ENCODE measurements at regions not wholly inside any gene's neighbourhood (a gene's known extent, or its start where the extent isn't known, plus 50 kb on each side); places are given as distances from the start of the nearest gene placed in this dataset.

GRCh38 chr1:170291516-170291915 is 145.8 kb downstream of the NTMT2 start:
- DNase-seq (ENCODE audit: low spot score): no peak
- H3K4me1 ChIP-seq (ENCODE audit: control insufficient read depth in 1 of 2, low read depth in 2 of 2): no peaks in the 10 kb centered on the region
- H3K36me3 ChIP-seq: no peaks in the 10 kb centered on the region
- no peak for ATAC-seq (ENCODE audit: insufficient number of reproducible peaks, low FRiP score, low read depth)
- H3K27me3 ChIP-seq (replicated peaks; ENCODE audit: insufficient read depth): no peaks in the 10 kb centered on the region
- no peak overlapping the region for H3K4me3 ChIP-seq
- H3K27ac ChIP-seq: no peak overlapping the region
- TF ChIP-seq, protein P1, sequence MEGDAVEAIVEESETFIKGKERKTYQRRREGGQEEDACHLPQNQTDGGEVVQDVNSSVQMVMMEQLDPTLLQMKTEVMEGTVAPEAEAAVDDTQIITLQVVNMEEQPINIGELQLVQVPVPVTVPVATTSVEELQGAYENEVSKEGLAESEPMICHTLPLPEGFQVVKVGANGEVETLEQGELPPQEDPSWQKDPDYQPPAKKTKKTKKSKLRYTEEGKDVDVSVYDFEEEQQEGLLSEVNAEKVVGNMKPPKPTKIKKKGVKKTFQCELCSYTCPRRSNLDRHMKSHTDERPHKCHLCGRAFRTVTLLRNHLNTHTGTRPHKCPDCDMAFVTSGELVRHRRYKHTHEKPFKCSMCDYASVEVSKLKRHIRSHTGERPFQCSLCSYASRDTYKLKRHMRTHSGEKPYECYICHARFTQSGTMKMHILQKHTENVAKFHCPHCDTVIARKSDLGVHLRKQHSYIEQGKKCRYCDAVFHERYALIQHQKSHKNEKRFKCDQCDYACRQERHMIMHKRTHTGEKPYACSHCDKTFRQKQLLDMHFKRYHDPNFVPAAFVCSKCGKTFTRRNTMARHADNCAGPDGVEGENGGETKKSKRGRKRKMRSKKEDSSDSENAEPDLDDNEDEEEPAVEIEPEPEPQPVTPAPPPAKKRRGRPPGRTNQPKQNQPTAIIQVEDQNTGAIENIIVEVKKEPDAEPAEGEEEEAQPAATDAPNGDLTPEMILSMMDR (IDR thresholded peaks at IDR 0.05): no peak
- no peaks in the 10 kb centered on the region for H3K9me3 ChIP-seq

- DNase-seq (ENCODE audit: low spot score) (no peak), ATAC-seq (ENCODE audit: insufficient number of reproducible peaks, low FRiP score, low read depth) (no peak)
- H3K27me3 ChIP-seq (replicated peaks; ENCODE audit: insufficient read depth): no peaks in the 10 kb centered on the region
- TF ChIP-seq, protein P1 (IDR thresholded peaks at IDR 0.05): no peak
- H3K4me1 ChIP-seq (ENCODE audit: control insufficient read depth in 1 of 2, low read depth in 2 of 2): no peaks in the 10 kb centered on the region
- no peaks in the 10 kb centered on the region for H3K36me3 ChIP-seq
- no peak overlapping the region for H3K27ac ChIP-seq
- H3K9me3 ChIP-seq: no peaks in the 10 kb centered on the region
- H3K4me3 ChIP-seq: no peak overlapping the region
These were observed 150.5 kb downstream of the NTMT2 start for GRCh38 chr1:170296211-170296610.

DNA sequence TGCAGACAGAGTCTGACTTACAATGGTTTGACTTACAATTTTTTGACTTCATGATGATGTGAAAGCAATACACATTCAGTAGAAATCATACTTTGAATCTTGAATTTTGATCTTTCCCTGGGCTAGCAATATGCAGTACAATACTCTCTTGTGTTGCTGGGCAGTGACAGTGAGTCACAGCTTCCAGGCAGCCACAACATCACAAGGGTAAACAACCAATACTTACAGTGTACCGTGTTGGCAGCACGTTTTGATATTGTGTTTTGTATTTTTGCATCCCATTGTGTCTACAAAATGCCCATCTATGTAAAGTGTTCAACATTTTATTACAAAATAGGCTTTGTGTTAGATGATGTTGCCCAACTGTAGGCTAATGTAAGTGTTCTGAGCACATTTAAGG is 150.9 kb downstream of the NTMT2 start:
- ATAC-seq (ENCODE audit: insufficient number of reproducible peaks, low FRiP score, low read depth): no peak

GRCh38 chr1:170301596-170301995 is 155.8 kb downstream of the NTMT2 start:
- H3K27me3 ChIP-seq (replicated peaks; ENCODE audit: insufficient read depth): no peaks in the 10 kb centered on the region
- TF ChIP-seq, protein P1 (IDR thresholded peaks at IDR 0.05): no peak
- ATAC-seq (ENCODE audit: insufficient number of reproducible peaks, low FRiP score, low read depth) (no peak), DNase-seq (ENCODE audit: low spot score) (no peak)
- H3K9me3 ChIP-seq: no peaks in the 10 kb centered on the region
- H3K4me3 ChIP-seq: no peak overlapping the region
- H3K4me1 ChIP-seq (ENCODE audit: control insufficient read depth in 1 of 2, low read depth in 2 of 2): peaks cover 23 to 31% of the 10 kb centered on the region in 2 donors
- no peaks in the 10 kb centered on the region for H3K36me3 ChIP-seq
- H3K27ac ChIP-seq: no peak overlapping the region

More for the DNA sequence above, 150.9 kb downstream of the NTMT2 start:
- no peak for DNase-seq (ENCODE audit: low spot score)
- Histone ChIP-seq H3K4me1 (ENCODE audit: control insufficient read depth in 1 of 2, low read depth in 2 of 2) (no peaks in the 10 kb centered on the region), H3K4me3 (no peak overlapping the region), H3K27ac (no peak overlapping the region), H3K36me3 (no peaks in the 10 kb centered on the region), H3K9me3 (no peaks in the 10 kb centered on the region), H3K27me3 (replicated peaks; ENCODE audit: insufficient read depth) (no peaks in the 10 kb centered on the region)
- TF ChIP-seq, protein P1 (IDR thresholded peaks at IDR 0.05): no peak

DNA sequence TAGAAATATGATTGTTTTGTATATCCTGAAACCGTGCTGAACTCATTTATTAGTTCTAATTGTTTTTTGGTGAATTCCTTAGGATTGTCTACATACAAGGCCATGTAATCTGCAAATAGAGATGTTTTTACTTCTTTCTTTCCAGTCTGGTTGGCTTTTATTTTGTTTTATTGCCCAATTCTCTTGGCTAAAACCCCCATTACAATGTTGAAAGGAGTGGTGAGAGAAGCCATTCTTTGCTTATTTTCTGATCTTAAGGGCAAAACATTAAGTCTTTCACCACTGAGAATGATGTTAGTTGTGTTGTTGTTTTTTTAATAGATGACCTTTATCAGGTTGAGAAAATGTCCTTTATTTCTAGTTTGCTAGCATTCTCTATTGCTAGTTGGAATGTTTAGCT is 157.3 kb downstream of the NTMT2 start:
- Histone ChIP-seq H3K4me1 (ENCODE audit: control insufficient read depth in 1 of 2, low read depth in 2 of 2) (peaks cover 32 to 45% of the 10 kb centered on the region in 2 donors), H3K27me3 (replicated peaks; ENCODE audit: insufficient read depth) (no peaks in the 10 kb centered on the region), H3K27ac (no peak overlapping the region), H3K36me3 (no peaks in the 10 kb centered on the region), H3K9me3 (no peaks in the 10 kb centered on the region), H3K4me3 (no peak overlapping the region)
- TF ChIP-seq, protein P1 (IDR thresholded peaks at IDR 0.05): no peak
- no peak for DNase-seq (ENCODE audit: low spot score)
- no peak for ATAC-seq (ENCODE audit: insufficient number of reproducible peaks, low FRiP score, low read depth)
